ENCODE measurements at regions not wholly inside any gene's neighbourhood (a gene's known extent, or its start where the extent isn't known, plus 50 kb on each side); places are given as distances from the start of the nearest gene placed in this dataset.

- no peak for TF ChIP-seq CTCF (IDR thresholded peaks at IDR 0.05; ENCODE audit: low read depth, low read length)
These were observed 257.3 kb downstream of the GPAM start for GRCh38 chr10:111926286-111926685.

GRCh38 chr10:111933937-111934336 lies 249.6 kb downstream of the GPAM start:
- TF ChIP-seq CTCF (IDR thresholded peaks at IDR 0.05; ENCODE audit: low read depth, low read length) = no peak
- H3K4me3 ChIP-seq (ENCODE audit: low read depth, low read length) = no peak overlapping the region

More at GRCh38 chr10:111926286-111926685, 257.3 kb downstream of the GPAM start:
- no peak overlapping the region for H3K4me3 ChIP-seq (ENCODE audit: low read depth, low read length)

- TF ChIP-seq CTCF (IDR thresholded peaks at IDR 0.05; ENCODE audit: low read depth, low read length) = no peak
- no peak overlapping the region for H3K4me3 ChIP-seq (ENCODE audit: low read depth, low read length)
These were observed 248.6 kb downstream of the GPAM start for GRCh38 chr10:111934931-111935330.

GRCh38 chr10:111936143-111936542 lies 247.4 kb downstream of the GPAM start:
- no peak for TF ChIP-seq CTCF (IDR thresholded peaks at IDR 0.05; ENCODE audit: low read depth, low read length)
- no peak overlapping the region for H3K4me3 ChIP-seq (ENCODE audit: low read depth, low read length)

- H3K4me3 ChIP-seq (ENCODE audit: low read depth, low read length) = no peak overlapping the region
- no peak for TF ChIP-seq CTCF (IDR thresholded peaks at IDR 0.05; ENCODE audit: low read depth, low read length)
These were observed 239.2 kb downstream of the GPAM start for GRCh38 chr10:111944331-111944730.

GRCh38 chr10:111953949-111954348 lies 229.6 kb downstream of the GPAM start:
- TF ChIP-seq CTCF (IDR thresholded peaks at IDR 0.05; ENCODE audit: low read depth, low read length) = no peak
- no peak overlapping the region for H3K4me3 ChIP-seq (ENCODE audit: low read depth, low read length)

- no peak for TF ChIP-seq CTCF (IDR thresholded peaks at IDR 0.05; ENCODE audit: low read depth, low read length)
- no peak overlapping the region for H3K4me3 ChIP-seq (ENCODE audit: low read depth, low read length)
These were observed 229.2 kb downstream of the GPAM start for GRCh38 chr10:111954386-111954785.

Measured in WI38 (cell line).